T-helper 17 cell (primary cell): ENCODE measurements at regions not wholly inside any gene's neighbourhood (a gene's known extent, or its start where the extent isn't known, plus 50 kb on each side); places are given as distances from the start of the nearest gene placed in this dataset.

Experiments
- ATAC-seq: fragments of 150-1000 bp; cut with Tn5 transposase; 2 replicates; pipeline ENCODE4 v1.10.0; 2021; ENCODE audit warnings: mild to moderate bottlenecking, moderate library complexity
- DNase-seq, 3 donors: peaks; one replicate each; pipeline versions ENCODE4 v3.0.0 to v3.0.0-alpha.2; 2020 to 2021
- H3K9me3 ChIP-seq: one replicate; pipeline ENCODE4 v1.7.0; 2013; ENCODE audit warnings: low read length, mild to moderate bottlenecking; ENCODE audit not compliant: control insufficient read depth, poor library complexity, severe bottlenecking
- H3K27ac Mint-ChIP-seq: one replicate; pipeline ENCODE4 v1.8.0; 2022; ENCODE audit warnings: mild to moderate bottlenecking, moderate library complexity, mixed read lengths
- H3K27me3 Mint-ChIP-seq: one replicate; pipeline ENCODE4 v1.8.0; 2022; ENCODE audit warnings: mixed read lengths
- H3K36me3 Mint-ChIP-seq: one replicate; pipeline ENCODE4 v1.8.0; 2022; ENCODE audit warnings: low read depth, mixed read lengths
- H3K4me1 Mint-ChIP-seq: one replicate; pipeline ENCODE4 v1.8.0; 2022; ENCODE audit warnings: mild to moderate bottlenecking, mixed read lengths
- H3K4me3 Mint-ChIP-seq: one replicate; pipeline ENCODE4 v1.8.0; 2022; ENCODE audit warnings: mild to moderate bottlenecking, moderate library complexity, mixed read lengths

- H3K27ac Mint-ChIP-seq: no peak overlapping the region
- no peak overlapping the region for H3K4me3 Mint-ChIP-seq
- no peak for ATAC-seq
- peaks cover 8% of the 10 kb centered on the region for H3K36me3 Mint-ChIP-seq
- no peaks in the 10 kb centered on the region for H3K9me3 ChIP-seq
- no peaks in the 10 kb centered on the region for H3K27me3 Mint-ChIP-seq
- no peak for DNase-seq
- H3K4me1 Mint-ChIP-seq: peaks cover 29% of the 10 kb centered on the region
Measured at GRCh38 chr12:124433879-124434278, 133.5 kb downstream of the NCOR2 start.

GRCh38 chr12:124433147-124433874 lies 134.1 kb downstream of the NCOR2 start:
- Mint-ChIP-seq H3K36me3 (peaks cover 8% of the 10 kb centered on the region), H3K27ac (no peak overlapping the region), H3K4me1 (peaks cover 29% of the 10 kb centered on the region), H3K27me3 (no peaks in the 10 kb centered on the region), H3K4me3 (no peak overlapping the region)
- no peaks in the 10 kb centered on the region for H3K9me3 ChIP-seq
- ATAC-seq (no peak), DNase-seq (no peak)

GRCh38 chr12:124432376-124432775 lies 135.0 kb downstream of the NCOR2 start:
- peaks cover 28% of the 10 kb centered on the region for H3K4me1 Mint-ChIP-seq
- no peaks in the 10 kb centered on the region for H3K9me3 ChIP-seq
- H3K27me3 Mint-ChIP-seq: no peaks in the 10 kb centered on the region
- H3K36me3 Mint-ChIP-seq: peaks cover 8% of the 10 kb centered on the region
- peak overlapping the region; percentile 73 for H3K27ac Mint-ChIP-seq
- ATAC-seq: no peak
- H3K4me3 Mint-ChIP-seq: no peak overlapping the region
- DNase-seq: no peak

GRCh38 chr12:124431971-124432370 lies 135.4 kb downstream of the NCOR2 start:
- ATAC-seq: no peak
- Mint-ChIP-seq H3K4me3 (no peak overlapping the region), H3K27ac (peak overlapping the region; percentile 73), H3K27me3 (no peaks in the 10 kb centered on the region), H3K4me1 (peaks cover 24% of the 10 kb centered on the region), H3K36me3 (peaks cover 8% of the 10 kb centered on the region)
- H3K9me3 ChIP-seq: no peaks in the 10 kb centered on the region
- no peak for DNase-seq

- Mint-ChIP-seq H3K4me3 (no peak overlapping the region), H3K36me3 (peaks cover 11% of the 10 kb centered on the region), H3K27ac (no peak overlapping the region), H3K27me3 (no peaks in the 10 kb centered on the region), H3K4me1 (peaks cover 19% of the 10 kb centered on the region)
- ATAC-seq (no peak), DNase-seq (no peak)
- H3K9me3 ChIP-seq: no peaks in the 10 kb centered on the region
Measured at GRCh38 chr12:124430491-124430890, 135.6 kb downstream of the RFLNA start.

- Mint-ChIP-seq H3K36me3 (peaks cover 11% of the 10 kb centered on the region), H3K27ac (no peak overlapping the region), H3K4me3 (no peak overlapping the region), H3K4me1 (peaks cover 17% of the 10 kb centered on the region), H3K27me3 (no peaks in the 10 kb centered on the region)
- H3K9me3 ChIP-seq: no peaks in the 10 kb centered on the region
- ATAC-seq (no peak), DNase-seq (no peak)
Measured at GRCh38 chr12:124429535-124429934, 134.6 kb downstream of the RFLNA start.

- H3K36me3 Mint-ChIP-seq: peaks cover 11% of the 10 kb centered on the region
- peaks cover 17% of the 10 kb centered on the region for H3K4me1 Mint-ChIP-seq
- DNase-seq (no peak), ATAC-seq (no peak)
- H3K27ac Mint-ChIP-seq: no peak overlapping the region
- no peak overlapping the region for H3K4me3 Mint-ChIP-seq
- no peaks in the 10 kb centered on the region for H3K27me3 Mint-ChIP-seq
- no peaks in the 10 kb centered on the region for H3K9me3 ChIP-seq
Measured at GRCh38 chr12:124428792-124429281, 133.9 kb downstream of the RFLNA start.

- ATAC-seq (no peak), DNase-seq (no peak)
- no peak overlapping the region for H3K27ac Mint-ChIP-seq
- no peaks in the 10 kb centered on the region for H3K9me3 ChIP-seq
- no peaks in the 10 kb centered on the region for H3K27me3 Mint-ChIP-seq
- H3K4me1 Mint-ChIP-seq: peaks cover 17% of the 10 kb centered on the region
- peaks cover 11% of the 10 kb centered on the region for H3K36me3 Mint-ChIP-seq
- no peak overlapping the region for H3K4me3 Mint-ChIP-seq
Measured at GRCh38 chr12:124428136-124428791, 133.4 kb downstream of the RFLNA start.

GRCh38 chr12:124426594-124427555 lies 132.0 kb downstream of the RFLNA start:
- Mint-ChIP-seq H3K27ac (no peak overlapping the region), H3K36me3 (peaks cover 11% of the 10 kb centered on the region)
- H3K9me3 ChIP-seq: no peaks in the 10 kb centered on the region

GRCh38 chr12:124425667-124426066 lies 130.8 kb downstream of the RFLNA start:
- H3K9me3 ChIP-seq: no peaks in the 10 kb centered on the region
- Mint-ChIP-seq H3K4me1 (peaks cover 2% of the 10 kb centered on the region), H3K27me3 (no peaks in the 10 kb centered on the region), H3K27ac (peak overlapping the region; percentile 49), H3K4me3 (no peak overlapping the region), H3K36me3 (peaks cover 5% of the 10 kb centered on the region)
- ATAC-seq (no peak), DNase-seq (no peak)

More at GRCh38 chr12:124426594-124427555, 132.0 kb downstream of the RFLNA start:
- ATAC-seq: no peak
- no peaks in the 10 kb centered on the region for H3K27me3 Mint-ChIP-seq
- peaks cover 14% of the 10 kb centered on the region for H3K4me1 Mint-ChIP-seq
- DNase-seq: no peak
- no peak overlapping the region for H3K4me3 Mint-ChIP-seq

- H3K4me1 Mint-ChIP-seq: no peaks in the 10 kb centered on the region
- no peaks in the 10 kb centered on the region for H3K9me3 ChIP-seq
- ATAC-seq (no peak), DNase-seq (no peak)
- H3K27me3 Mint-ChIP-seq: no peaks in the 10 kb centered on the region
- peaks cover 2% of the 10 kb centered on the region for H3K36me3 Mint-ChIP-seq
- H3K4me3 Mint-ChIP-seq: no peak overlapping the region
- H3K27ac Mint-ChIP-seq: no peak overlapping the region
Measured at GRCh38 chr12:124424516-124424905, 129.6 kb downstream of the RFLNA start.

- H3K27ac Mint-ChIP-seq: no peak overlapping the region
Measured at GRCh38 chr12:124423761-124424515, 129.0 kb downstream of the RFLNA start.

More at GRCh38 chr12:124423761-124424515, 129.0 kb downstream of the RFLNA start:
- H3K27me3 Mint-ChIP-seq: no peaks in the 10 kb centered on the region
- H3K4me1 Mint-ChIP-seq: no peaks in the 10 kb centered on the region
- no peaks in the 10 kb centered on the region for H3K9me3 ChIP-seq
- ATAC-seq (no peak), DNase-seq (no peak)
- H3K4me3 Mint-ChIP-seq: no peak overlapping the region
- peaks cover 2% of the 10 kb centered on the region for H3K36me3 Mint-ChIP-seq
